Hindlimb muscle (tissue), 1 donor: ENCODE measurements at regions not wholly inside any gene's neighbourhood (a gene's known extent, or its start where the extent isn't known, plus 50 kb on each side); places are given as distances from the start of the nearest gene placed in this dataset.
"Not testable (repeated sequence)": the region's sequence is repeated elsewhere in the genome, so short reads cannot be mapped to it uniquely, and the experiment has no call there.

Source experiments
- DNase-seq: peaks from one replicate; pipeline ENCODE4 v3.0.0-alpha.2; 2013

- DNase-seq: no peak
Observed at GRCh38 chr2:144738749-144739148, 218.8 kb upstream of the ZEB2 start.

GRCh38 chr2:144730711-144731110, 210.8 kb upstream of the ZEB2 start:
- no peak for DNase-seq

- not testable (repeated sequence) for DNase-seq
Observed at GRCh38 chr2:144724460-144724859, 204.5 kb upstream of the ZEB2 start.

- no peak for DNase-seq
Observed at GRCh38 chr2:144718376-144718775, 198.5 kb upstream of the ZEB2 start.

DNA sequence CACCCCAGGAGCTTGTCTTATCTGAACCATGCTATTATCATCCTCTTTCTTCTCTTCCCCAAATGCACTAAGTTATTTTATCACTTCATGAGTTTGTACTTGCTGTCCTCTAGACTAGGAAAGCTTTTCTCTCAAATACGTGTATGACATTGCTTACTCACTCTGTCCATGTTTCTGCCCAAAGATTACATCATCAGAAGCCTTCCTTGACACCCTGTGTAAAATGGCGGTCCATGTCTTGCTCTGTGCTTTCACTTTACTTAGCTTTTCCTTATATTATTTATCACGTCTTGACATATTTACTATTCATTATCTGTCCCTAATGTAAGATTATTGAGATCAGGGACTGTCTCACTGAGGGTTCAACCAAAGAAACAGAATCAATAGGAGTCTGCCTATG, 196.1 kb upstream of the ZEB2 start:
- no peak for DNase-seq

DNA sequence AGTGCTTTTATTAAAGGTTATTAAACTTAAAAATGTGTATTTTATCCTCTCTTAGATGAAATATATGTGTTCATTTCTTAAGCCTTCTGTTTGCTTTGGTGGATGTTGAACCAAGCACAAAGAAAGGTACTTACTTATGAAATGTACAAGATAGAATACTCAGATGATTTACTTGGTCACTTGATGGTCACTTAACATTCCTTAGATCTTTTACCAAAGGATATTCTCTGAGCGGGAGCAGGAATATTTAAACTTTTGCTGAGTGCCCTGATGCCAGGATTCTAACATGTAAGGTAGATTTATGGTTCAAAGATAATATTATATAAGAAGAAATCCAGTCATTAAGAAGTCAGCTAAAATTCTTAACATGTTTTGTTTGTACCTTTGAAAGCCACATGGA, 193.5 kb upstream of the ZEB2 start:
- DNase-seq: no peak

DNA sequence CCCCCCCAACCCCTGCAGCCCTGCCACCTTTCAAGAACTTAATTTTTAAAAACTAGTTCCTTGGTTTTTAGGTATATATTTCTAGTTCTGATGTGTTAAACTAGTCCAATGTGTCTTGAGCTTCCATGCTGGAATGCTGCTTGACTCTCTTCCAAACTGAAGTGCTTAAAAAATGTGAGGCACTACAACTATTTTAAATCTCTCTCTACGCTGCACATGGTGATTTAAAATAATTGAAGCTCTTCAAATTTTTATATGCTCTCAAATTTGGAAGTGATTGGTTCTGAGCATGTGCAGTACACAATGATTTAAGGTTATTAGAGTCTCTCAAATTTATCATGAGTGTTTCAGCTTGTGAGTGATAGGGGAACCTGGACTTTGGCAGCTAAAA, 192.6 kb upstream of the ZEB2 start:
- DNase-seq: no peak

- DNase-seq: no peak
Observed at GRCh38 chr2:144711630-144712549, 192.0 kb upstream of the ZEB2 start.

- no peak for DNase-seq
Observed at GRCh38 chr2:144711084-144711483, 191.2 kb upstream of the ZEB2 start.

DNA sequence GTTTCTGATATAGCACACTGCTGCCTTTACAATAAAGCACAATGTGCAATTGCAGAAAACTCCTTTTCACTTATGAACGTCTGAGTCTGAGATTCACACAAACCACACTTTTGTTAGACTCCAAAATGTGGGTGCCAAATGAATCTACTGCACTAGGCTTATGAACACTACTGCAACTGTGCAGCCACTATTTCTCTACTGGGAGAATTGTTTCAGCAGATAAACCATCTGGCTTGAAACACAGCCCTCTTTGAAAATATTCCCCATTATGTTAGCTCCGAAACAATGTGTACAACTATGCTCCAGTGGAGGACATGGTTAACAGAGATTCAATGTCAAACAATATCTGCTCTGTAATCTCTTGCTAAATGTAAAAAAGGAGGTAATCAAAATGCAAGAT, 188.7 kb upstream of the ZEB2 start:
- DNase-seq: no peak

- no peak for DNase-seq
Observed at GRCh38 chr2:144707736-144708326, 187.9 kb upstream of the ZEB2 start.

DNA sequence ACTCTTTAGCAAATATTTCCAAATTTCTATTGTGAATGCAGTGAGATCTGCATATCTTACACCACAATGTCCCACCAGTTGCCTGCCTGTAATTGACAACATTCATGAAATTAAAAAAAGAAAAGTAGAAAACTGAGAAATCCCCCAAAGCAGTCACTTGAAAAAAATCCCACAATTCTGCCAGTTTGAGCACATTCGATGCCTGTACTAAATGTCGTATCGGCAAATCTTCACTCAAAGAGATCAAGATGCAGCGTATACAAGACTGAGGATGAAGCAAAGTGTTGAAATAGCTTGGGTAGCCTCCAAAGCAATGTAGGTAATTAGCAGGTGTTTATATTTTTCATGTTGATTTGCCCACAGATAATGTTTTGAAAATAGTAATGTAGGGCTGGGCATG, 186.7 kb upstream of the ZEB2 start:
- no peak for DNase-seq

GRCh38 chr2:144705328-144706245, 185.7 kb upstream of the ZEB2 start:
- no peak for DNase-seq

DNA sequence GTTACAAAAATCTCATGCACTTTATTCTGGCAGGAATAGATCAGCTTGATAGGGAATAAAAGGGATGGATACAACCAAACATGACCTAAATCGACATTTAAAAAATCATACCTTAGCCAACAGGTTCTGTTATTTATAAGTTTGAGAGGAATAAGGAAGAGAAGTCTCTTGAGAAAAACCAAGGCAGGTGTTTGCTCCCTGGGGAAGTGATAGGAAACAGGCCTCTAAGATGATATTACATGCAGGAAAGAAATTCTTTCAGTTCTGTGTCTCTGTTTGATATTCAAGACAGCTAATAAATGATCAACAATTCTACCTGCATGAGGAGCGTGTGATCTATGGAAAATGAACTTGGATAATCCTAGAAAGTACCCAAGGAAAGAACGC, 184.8 kb upstream of the ZEB2 start:
- DNase-seq: no peak

GRCh38 chr2:144703852-144704708, 184.2 kb upstream of the ZEB2 start:
- DNase-seq: no peak

DNA sequence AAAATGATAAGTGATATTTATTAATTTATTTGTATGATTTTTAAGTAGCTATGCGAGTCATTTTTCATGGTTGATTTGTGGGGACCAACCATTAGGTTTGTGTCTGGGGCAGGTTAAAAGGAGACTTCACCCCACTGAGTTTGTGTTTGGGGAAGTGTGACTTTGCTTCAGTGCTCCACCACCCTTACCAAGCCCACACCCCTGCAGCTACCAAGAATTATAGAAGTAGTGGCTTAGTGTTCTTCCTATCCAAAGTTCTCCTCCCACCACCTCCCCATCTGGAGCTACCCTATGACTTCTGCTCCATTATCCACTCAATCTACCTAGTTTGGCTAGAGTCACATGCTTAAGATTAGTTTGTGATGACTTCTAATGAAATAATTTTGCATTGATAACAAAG, 182.1 kb upstream of the ZEB2 start:
- no peak for DNase-seq

DNA sequence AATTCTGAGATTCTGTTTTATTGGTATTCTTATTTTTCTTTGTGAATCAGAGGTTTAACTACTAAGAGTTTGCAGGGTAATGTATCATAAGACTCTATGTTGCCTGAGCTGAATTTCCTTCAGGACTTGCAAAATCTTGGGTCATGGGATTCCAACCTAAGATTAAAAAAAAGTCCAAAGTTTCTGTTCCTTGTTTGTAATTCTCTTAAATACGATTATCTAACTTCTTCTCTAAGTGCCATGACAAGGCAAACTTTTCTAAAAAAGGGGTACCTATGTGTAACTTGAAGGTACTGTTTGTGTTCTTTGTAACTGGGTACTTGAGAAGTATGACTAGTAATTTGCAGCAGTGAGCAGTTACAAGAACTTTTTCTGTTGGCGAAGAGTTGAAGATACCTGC, 181.3 kb upstream of the ZEB2 start:
- no peak for DNase-seq

DNA sequence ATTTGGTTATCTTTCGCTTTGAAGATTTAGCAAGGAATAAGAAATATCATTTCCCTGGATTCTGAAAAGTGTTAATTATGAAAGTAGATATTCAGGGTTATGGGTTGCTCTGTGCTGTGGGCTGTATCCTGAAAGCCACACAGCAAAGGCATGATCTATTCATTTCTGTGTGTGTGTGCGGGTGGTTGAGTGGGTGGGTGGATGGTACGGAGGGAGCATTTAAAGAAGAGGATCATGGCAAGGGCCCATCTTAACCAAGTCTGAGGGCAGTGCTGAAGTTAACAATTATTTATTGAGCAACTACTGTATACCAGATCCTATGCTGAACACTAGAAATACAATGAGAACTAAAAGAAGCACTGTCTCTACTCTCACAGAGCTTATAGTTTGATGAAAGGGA, 178.2 kb upstream of the ZEB2 start:
- no peak for DNase-seq

GRCh38 chr2:144695657-144696056, 175.7 kb upstream of the ZEB2 start:
- DNase-seq: no peak

DNA sequence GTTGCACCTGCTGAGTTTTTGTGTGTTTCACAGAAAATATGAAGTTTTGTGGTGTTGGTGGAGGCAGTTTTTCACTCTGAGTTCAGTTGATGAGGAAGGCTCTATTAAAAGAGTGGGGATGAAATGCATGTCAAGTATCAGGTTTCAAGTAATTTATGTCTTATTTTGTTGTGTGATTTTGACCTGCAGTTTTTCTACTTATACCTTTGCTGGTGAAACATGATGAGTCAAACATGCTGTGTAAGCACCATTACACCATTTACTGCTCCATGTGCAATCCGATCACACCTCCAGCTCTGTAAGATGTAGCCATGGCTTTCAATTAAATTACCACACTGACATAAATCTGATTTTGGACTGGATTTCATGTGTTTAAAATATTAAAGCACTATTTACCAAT, 174.5 kb upstream of the ZEB2 start:
- DNase-seq: no peak

GRCh38 chr2:144693179-144693578, 173.3 kb upstream of the ZEB2 start:
- DNase-seq: no peak

GRCh38 chr2:144692661-144693060, 172.7 kb upstream of the ZEB2 start:
- DNase-seq: no peak
